ENCODE measurements at regions not wholly inside any gene's neighbourhood (a gene's known extent, or its start where the extent isn't known, plus 50 kb on each side); places are given as distances from the start of the nearest gene placed in this dataset.

- no peaks in the 10 kb centered on the region for H3K27me3 Mint-ChIP-seq (ENCODE audit: low read depth)
- TF ChIP-seq CTCF (IDR thresholded peaks at IDR 0.05; ENCODE audit: unreplicated experiment) = no peak
- H3K36me3 Mint-ChIP-seq = no peaks in the 10 kb centered on the region
- no peak overlapping the region for H3K27ac Mint-ChIP-seq
- peaks cover 18% of the 10 kb centered on the region for H3K4me1 Mint-ChIP-seq
- DNase-seq (ENCODE audit: low spot score in 2 of 2, unreplicated experiment in 2 of 2) = no peak
- peaks cover 6% of the 10 kb centered on the region for H3K9me3 Mint-ChIP-seq
- H3K4me3 Mint-ChIP-seq = no peak overlapping the region
Observed at GRCh38 chr13:73338389-73338788, 279.6 kb downstream of the KLF5 start.

GRCh38 chr13:73337532-73337931, 278.7 kb downstream of the KLF5 start:
- H3K4me3 Mint-ChIP-seq = no peak overlapping the region
- H3K36me3 Mint-ChIP-seq = no peaks in the 10 kb centered on the region
- DNase-seq (ENCODE audit: low spot score in 2 of 2, unreplicated experiment in 2 of 2) = no peak
- no peak for TF ChIP-seq CTCF (IDR thresholded peaks at IDR 0.05; ENCODE audit: unreplicated experiment)
- H3K27ac Mint-ChIP-seq = no peak overlapping the region
- H3K4me1 Mint-ChIP-seq = peaks cover 18% of the 10 kb centered on the region
- peaks cover 7% of the 10 kb centered on the region for H3K9me3 Mint-ChIP-seq
- no peaks in the 10 kb centered on the region for H3K27me3 Mint-ChIP-seq (ENCODE audit: low read depth)

- no peak for TF ChIP-seq CTCF (IDR thresholded peaks at IDR 0.05; ENCODE audit: unreplicated experiment)
Observed at GRCh38 chr13:73336773-73337172, 278.0 kb downstream of the KLF5 start.

GRCh38 chr13:73335944-73336343, 277.1 kb downstream of the KLF5 start:
- no peak for TF ChIP-seq CTCF (IDR thresholded peaks at IDR 0.05; ENCODE audit: unreplicated experiment)
- Mint-ChIP-seq H3K27ac (no peak overlapping the region), H3K27me3 (ENCODE audit: low read depth) (no peaks in the 10 kb centered on the region)

More at GRCh38 chr13:73336773-73337172, 278.0 kb downstream of the KLF5 start:
- Mint-ChIP-seq H3K27me3 (ENCODE audit: low read depth) (no peaks in the 10 kb centered on the region), H3K36me3 (no peaks in the 10 kb centered on the region), H3K4me1 (peaks cover 17% of the 10 kb centered on the region), H3K4me3 (no peak overlapping the region), H3K27ac (no peak overlapping the region), H3K9me3 (peaks cover 13% of the 10 kb centered on the region)
- DNase-seq (ENCODE audit: low spot score in 2 of 2, unreplicated experiment in 2 of 2) = no peak

GRCh38 chr13:73335210-73335609, 276.4 kb downstream of the KLF5 start:
- Mint-ChIP-seq H3K27ac (peak overlapping the region; percentile 71), H3K36me3 (no peaks in the 10 kb centered on the region), H3K4me3 (no peak overlapping the region), H3K27me3 (ENCODE audit: low read depth) (no peaks in the 10 kb centered on the region), H3K4me1 (peaks cover 14% of the 10 kb centered on the region), H3K9me3 (peaks cover 21% of the 10 kb centered on the region)
- no peak for TF ChIP-seq CTCF (IDR thresholded peaks at IDR 0.05; ENCODE audit: unreplicated experiment)
- DNase-seq (ENCODE audit: low spot score in 2 of 2, unreplicated experiment in 2 of 2) = no peak

More at GRCh38 chr13:73335944-73336343, 277.1 kb downstream of the KLF5 start:
- no peaks in the 10 kb centered on the region for H3K36me3 Mint-ChIP-seq
- H3K4me1 Mint-ChIP-seq = peaks cover 14% of the 10 kb centered on the region
- H3K9me3 Mint-ChIP-seq = peaks cover 18% of the 10 kb centered on the region
- H3K4me3 Mint-ChIP-seq = no peak overlapping the region
- DNase-seq (ENCODE audit: low spot score in 2 of 2, unreplicated experiment in 2 of 2) = no peak

GRCh38 chr13:73334445-73334844, 275.6 kb downstream of the KLF5 start:
- no peaks in the 10 kb centered on the region for H3K36me3 Mint-ChIP-seq
- peaks cover 22% of the 10 kb centered on the region for H3K9me3 Mint-ChIP-seq
- DNase-seq (ENCODE audit: low spot score in 2 of 2, unreplicated experiment in 2 of 2) = no peak
- peak overlapping the region; percentile 14 for H3K27ac Mint-ChIP-seq
- H3K27me3 Mint-ChIP-seq (ENCODE audit: low read depth) = no peaks in the 10 kb centered on the region
- no peak for TF ChIP-seq CTCF (IDR thresholded peaks at IDR 0.05; ENCODE audit: unreplicated experiment)
- no peak overlapping the region for H3K4me3 Mint-ChIP-seq
- peaks cover 14% of the 10 kb centered on the region for H3K4me1 Mint-ChIP-seq

All from mesothelial cell of epicardium (in vitro differentiated cells).